Neural crest cell (in vitro differentiated cells): ENCODE measurements at regions not wholly inside any gene's neighbourhood (a gene's known extent, or its start where the extent isn't known, plus 50 kb on each side); places are given as distances from the start of the nearest gene placed in this dataset.

Source experiments
- DNase-seq: peaks from one replicate; pipeline ENCODE4 v3.0.0; 2021; ENCODE audit warnings: low read depth, mixed read lengths, low spot score
- H3K27ac Mint-ChIP-seq: one replicate; pipeline ENCODE4 v1.8.0; 2021; ENCODE audit warnings: mild to moderate bottlenecking, mixed read lengths; ENCODE audit not compliant: unreplicated experiment
- H3K27me3 Mint-ChIP-seq: 2 replicates; pipeline ENCODE4 v1.8.0; 2021; ENCODE audit warnings: low read depth, mild to moderate bottlenecking, mixed read lengths
- H3K36me3 Mint-ChIP-seq: 2 replicates; pipeline ENCODE4 v1.8.0; 2021; ENCODE audit warnings: low read depth, mild to moderate bottlenecking, mixed read lengths
- H3K4me1 Mint-ChIP-seq: 2 replicates; pipeline ENCODE4 v1.8.0; 2021; ENCODE audit warnings: mixed read lengths
- H3K4me3 Mint-ChIP-seq: one replicate; pipeline ENCODE4 v1.8.0; 2021; ENCODE audit warnings: mild to moderate bottlenecking, mixed read lengths
- H3K9me3 Mint-ChIP-seq: 2 replicates; pipeline ENCODE4 v1.8.0; 2021; ENCODE audit warnings: mixed read lengths
- CTCF ChIP-seq: fragments of 200-600 bp; sonication (generic); conservative IDR thresholded peaks from 2 replicates; pipeline ENCODE4 v1.5.0; 2021; ENCODE audit warnings: antibody characterized with exemption, mild to moderate bottlenecking

GRCh38 chr2:56450772-56451171, 267.0 kb downstream of the CCDC85A start:
- H3K4me3 Mint-ChIP-seq = no peak overlapping the region

GRCh38 chr2:56455642-56456041, 271.9 kb downstream of the CCDC85A start:
- Mint-ChIP-seq H3K4me3 (no peak overlapping the region), H3K4me1 (no peaks in the 10 kb centered on the region), H3K36me3 (no peaks in the 10 kb centered on the region), H3K27ac (no peak overlapping the region), H3K9me3 (peaks cover 3% of the 10 kb centered on the region), H3K27me3 (peaks cover 14% of the 10 kb centered on the region)
- DNase-seq = no peak
- no peak for TF ChIP-seq CTCF

More at GRCh38 chr2:56450772-56451171, 267.0 kb downstream of the CCDC85A start:
- Mint-ChIP-seq H3K9me3 (peaks cover 3% of the 10 kb centered on the region), H3K4me1 (no peaks in the 10 kb centered on the region), H3K36me3 (no peaks in the 10 kb centered on the region), H3K27ac (no peak overlapping the region), H3K27me3 (peaks cover 2% of the 10 kb centered on the region)
- TF ChIP-seq CTCF = no peak
- no peak for DNase-seq

GRCh38 chr2:56456791-56457190, 273.0 kb downstream of the CCDC85A start:
- H3K9me3 Mint-ChIP-seq = peaks cover under 1% of the 10 kb centered on the region
- no peak for DNase-seq
- no peak overlapping the region for H3K4me3 Mint-ChIP-seq
- no peak overlapping the region for H3K27ac Mint-ChIP-seq
- no peak for TF ChIP-seq CTCF
- H3K4me1 Mint-ChIP-seq = no peaks in the 10 kb centered on the region
- no peaks in the 10 kb centered on the region for H3K36me3 Mint-ChIP-seq
- H3K27me3 Mint-ChIP-seq = peaks cover 14% of the 10 kb centered on the region

GRCh38 chr2:56460508-56460907, 276.7 kb downstream of the CCDC85A start:
- Mint-ChIP-seq H3K36me3 (no peaks in the 10 kb centered on the region), H3K27me3 (peaks cover 12% of the 10 kb centered on the region), H3K4me1 (no peaks in the 10 kb centered on the region), H3K27ac (no peak overlapping the region), H3K4me3 (no peak overlapping the region), H3K9me3 (no peaks in the 10 kb centered on the region)
- no peak for DNase-seq
- no peak for TF ChIP-seq CTCF

- Mint-ChIP-seq H3K36me3 (no peaks in the 10 kb centered on the region), H3K4me1 (no peaks in the 10 kb centered on the region), H3K9me3 (no peaks in the 10 kb centered on the region), H3K27ac (no peak overlapping the region), H3K4me3 (no peak overlapping the region), H3K27me3 (peaks cover 2% of the 10 kb centered on the region)
- DNase-seq = no peak
- TF ChIP-seq CTCF = no peak
Measured at GRCh38 chr2:56464066-56464465, 280.3 kb downstream of the CCDC85A start.

- Mint-ChIP-seq H3K4me3 (no peak overlapping the region), H3K27ac (no peak overlapping the region), H3K9me3 (no peaks in the 10 kb centered on the region), H3K36me3 (no peaks in the 10 kb centered on the region), H3K4me1 (no peaks in the 10 kb centered on the region), H3K27me3 (peaks cover 5% of the 10 kb centered on the region)
- DNase-seq = no peak
- TF ChIP-seq CTCF = no peak
Measured at GRCh38 chr2:56464613-56465012, 280.8 kb downstream of the CCDC85A start.
